AG10803 (cell line): ENCODE measurements at regions not wholly inside any gene's neighbourhood (a gene's known extent, or its start where the extent isn't known, plus 50 kb on each side); places are given as distances from the start of the nearest gene placed in this dataset.
"Not testable (repeated sequence)": the region's sequence is repeated elsewhere in the genome, so short reads cannot be mapped to it uniquely, and the experiment has no call there.

Experiments used
- DNase-seq: peaks from one replicate; pipeline ENCODE4 v3.0.0; 2010; ENCODE audit warnings: low read depth
- H3K4me3 ChIP-seq: 2 replicates; pipeline ENCODE4 v1.5.1; 2011; ENCODE audit warnings: mild to moderate bottlenecking, low read length, control low read depth
- CTCF ChIP-seq: conservative IDR thresholded peaks from 2 replicates; pipeline ENCODE4 v1.5.1; 2011; ENCODE audit warnings: mild to moderate bottlenecking, low read length, control low read depth, inconsistent platforms

GRCh38 chr5:92215116-92215515, 832.0 kb upstream of the ARRDC3 start:
- no peak overlapping the region for H3K4me3 ChIP-seq
- DNase-seq: no peak
- TF ChIP-seq CTCF: no peak

- no peak for DNase-seq
- TF ChIP-seq CTCF: no peak
- no peak overlapping the region for H3K4me3 ChIP-seq
These were observed 825.1 kb upstream of the ARRDC3 start for GRCh38 chr5:92208265-92208664.

GRCh38 chr5:92207151-92207550, 824.0 kb upstream of the ARRDC3 start:
- no peak for TF ChIP-seq CTCF
- no peak for DNase-seq
- H3K4me3 ChIP-seq: no peak overlapping the region

GRCh38 chr5:92206681-92207080, 823.6 kb upstream of the ARRDC3 start:
- no peak overlapping the region for H3K4me3 ChIP-seq
- TF ChIP-seq CTCF: no peak
- no peak for DNase-seq

GRCh38 chr5:92199035-92199434, 815.9 kb upstream of the ARRDC3 start:
- not testable (repeated sequence) for H3K4me3 ChIP-seq, DNase-seq

- no peak for TF ChIP-seq CTCF
- no peak for DNase-seq
- H3K4me3 ChIP-seq: no peak overlapping the region
These were observed 798.5 kb upstream of the ARRDC3 start for GRCh38 chr5:92181656-92182055.

GRCh38 chr5:92180391-92180790, 797.3 kb upstream of the ARRDC3 start:
- no peak overlapping the region for H3K4me3 ChIP-seq
- DNase-seq: no peak
- TF ChIP-seq CTCF: no peak

- DNase-seq: no peak
These were observed 796.5 kb upstream of the ARRDC3 start for GRCh38 chr5:92179651-92180050.

More at GRCh38 chr5:92179651-92180050, 796.5 kb upstream of the ARRDC3 start:
- no peak overlapping the region for H3K4me3 ChIP-seq
- no peak for TF ChIP-seq CTCF
